Testis (tissue), 2 donors: ENCODE measurements at regions not wholly inside any gene's neighbourhood (a gene's known extent, or its start where the extent isn't known, plus 50 kb on each side); places are given as distances from the start of the nearest gene placed in this dataset.

Experiments used
- DNase-seq: peaks from one replicate; pipeline ENCODE4 v3.0.0-alpha.2; 2019
- H3K27ac ChIP-seq, 2 donors: fragments of 200-600 bp; sonication (generic); one replicate each; pipeline ENCODE4 v1.5.1; 2019
- H3K27me3 ChIP-seq: fragments of 200-600 bp; sonication (generic); one replicate; pipeline ENCODE4 v1.5.1; 2019
- H3K36me3 ChIP-seq: fragments of 200-600 bp; sonication (generic); one replicate; pipeline ENCODE4 v1.5.1; 2017; ENCODE audit warnings: low read depth; ENCODE audit errors: missing control alignments
- H3K4me1 ChIP-seq: fragments of 200-600 bp; sonication (generic); one replicate; pipeline ENCODE4 v1.5.1; 2019
- H3K4me3 ChIP-seq, 2 donors: fragments of 200-600 bp; sonication (generic); one replicate each; pipeline ENCODE4 v1.5.1; 2017 to 2019
- H3K9me3 ChIP-seq: fragments of 200-600 bp; sonication (generic); one replicate; pipeline ENCODE4 v1.5.1; 2017
- CTCF ChIP-seq, 3 experiments: fragments of 450-650 bp in 2 of 3; fragments of 200-600 bp in 1 of 3; sonication (generic) in 1 of 3; IDR thresholded peaks; one replicate each; pipeline ENCODE4 v1.5.1; 2016 to 2019; ENCODE audit warnings: antibody characterized with exemption in 3 of 3, mild to moderate bottlenecking in 2 of 3, moderate library complexity in 1 of 3
- POLR2A ChIP-seq: fragments of 450-650 bp; IDR thresholded peaks from one replicate; pipeline ENCODE4 v1.6.1; 2017; ENCODE audit warnings: antibody characterized with exemption, mild to moderate bottlenecking, moderate library complexity
- WGBS, 2 donors: methylation state at CpG; one replicate each; pipeline ENCODE4 v1.1.5; 2018; 5-methylcytosine and 5-hydroxymethylcytosine counted together
- intact Hi-C: fragments of 100-400 bp; cut with DNase I; formaldehyde crosslinking; loops from one replicate; pipeline ENCODE4 v1.15.1; 2023; ENCODE audit warnings: low total_unique reads

- 85 to 90% methylated on average over 4 of the region's 4 CpGs for WGBS, 2 donors
- TF ChIP-seq CTCF (IDR thresholded peaks at IDR 0.05), result no peak
- TF ChIP-seq POLR2A, result no peak
- Histone ChIP-seq H3K36me3 (no peaks in the 10 kb centered on the region), H3K27ac (no peak overlapping the region), H3K4me3 (no peak overlapping the region), H3K4me1 (no peaks in the 10 kb centered on the region), H3K9me3 (no peaks in the 10 kb centered on the region), H3K27me3 (no peaks in the 10 kb centered on the region)
- intact Hi-C loops, result no loop called here
- DNase-seq, result no peak
Measured at GRCh38 chr16:66197668-66198278, 168.7 kb upstream of the CDH5 start.

- intact Hi-C loops, result no loop called here
- Histone ChIP-seq H3K9me3 (no peaks in the 10 kb centered on the region), H3K4me3 (no peak overlapping the region), H3K4me1 (no peaks in the 10 kb centered on the region), H3K36me3 (no peaks in the 10 kb centered on the region), H3K27me3 (no peaks in the 10 kb centered on the region), H3K27ac (no peak overlapping the region)
- WGBS, 2 donors, result 83 to 91% methylated on average over 1 to 3 of the region's 3 CpGs
- no peak for DNase-seq
- TF ChIP-seq POLR2A (no peak), CTCF (IDR thresholded peaks at IDR 0.05) (no peak)
Measured at GRCh38 chr16:66196770-66197169, 169.7 kb upstream of the CDH5 start.

- no peak for DNase-seq
- TF ChIP-seq CTCF (IDR thresholded peaks at IDR 0.05), result no peak
- TF ChIP-seq POLR2A, result no peak
- intact Hi-C loops, result no loop called here
Measured at GRCh38 chr16:66194866-66195265, 171.6 kb upstream of the CDH5 start.

GRCh38 chr16:66193543-66194229, 172.8 kb upstream of the CDH5 start:
- Histone ChIP-seq H3K9me3 (no peaks in the 10 kb centered on the region), H3K27ac (no peak overlapping the region), H3K27me3 (no peaks in the 10 kb centered on the region), H3K4me3 (no peak overlapping the region), H3K4me1 (peaks cover 6% of the 10 kb centered on the region), H3K36me3 (no peaks in the 10 kb centered on the region)
- no peak for DNase-seq
- 83 to 91% methylated on average over 5 of the region's 5 CpGs for WGBS, 2 donors
- intact Hi-C loops, result no loop called here
- TF ChIP-seq POLR2A (no peak), CTCF (IDR thresholded peaks at IDR 0.05) (no peak)

More at GRCh38 chr16:66194866-66195265, 171.6 kb upstream of the CDH5 start:
- Histone ChIP-seq H3K27me3 (no peaks in the 10 kb centered on the region), H3K36me3 (no peaks in the 10 kb centered on the region), H3K9me3 (no peaks in the 10 kb centered on the region), H3K4me1 (no peaks in the 10 kb centered on the region), H3K4me3 (no peak overlapping the region), H3K27ac (no peak overlapping the region)

- intact Hi-C loops, result no loop called here
- H3K27me3 ChIP-seq, result no peaks in the 10 kb centered on the region
- WGBS, 2 donors, result 93 to 95% methylated on average over 1 of the region's 1 CpG
- H3K4me1 ChIP-seq, result peaks cover 6% of the 10 kb centered on the region
- H3K36me3 ChIP-seq, result no peaks in the 10 kb centered on the region
- H3K4me3 ChIP-seq, result no peak overlapping the region
- TF ChIP-seq POLR2A, result no peak
- TF ChIP-seq CTCF (IDR thresholded peaks at IDR 0.05), result no peak
- H3K27ac ChIP-seq, result no peak overlapping the region
- no peaks in the 10 kb centered on the region for H3K9me3 ChIP-seq
- no peak for DNase-seq
Measured at GRCh38 chr16:66190411-66190810, 176.1 kb upstream of the CDH5 start.
